ENCODE measurements at regions not wholly inside any gene's neighbourhood (a gene's known extent, or its start where the extent isn't known, plus 50 kb on each side); places are given as distances from the start of the nearest gene placed in this dataset.

DNA sequence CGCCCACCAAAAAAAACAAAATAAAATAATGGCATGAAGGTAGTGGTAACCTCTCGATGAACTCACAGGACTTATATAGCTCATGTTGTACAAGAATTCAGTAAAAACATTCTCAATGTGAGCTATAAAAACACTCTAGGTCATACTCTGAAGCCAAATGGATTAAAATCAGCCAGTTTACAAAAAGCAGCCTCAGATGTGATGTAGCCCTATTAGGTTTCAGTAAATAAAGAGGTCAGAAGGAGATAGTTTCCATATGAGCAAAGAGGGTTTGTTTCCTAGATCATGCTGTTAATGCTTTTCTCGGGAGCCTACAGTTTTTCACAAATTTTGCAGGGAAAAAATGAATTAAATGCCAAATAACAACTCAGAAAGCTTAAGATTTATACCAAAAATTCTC is 319.5 kb upstream of the HSF2 start:
- DNase-seq, result no peak

DNA sequence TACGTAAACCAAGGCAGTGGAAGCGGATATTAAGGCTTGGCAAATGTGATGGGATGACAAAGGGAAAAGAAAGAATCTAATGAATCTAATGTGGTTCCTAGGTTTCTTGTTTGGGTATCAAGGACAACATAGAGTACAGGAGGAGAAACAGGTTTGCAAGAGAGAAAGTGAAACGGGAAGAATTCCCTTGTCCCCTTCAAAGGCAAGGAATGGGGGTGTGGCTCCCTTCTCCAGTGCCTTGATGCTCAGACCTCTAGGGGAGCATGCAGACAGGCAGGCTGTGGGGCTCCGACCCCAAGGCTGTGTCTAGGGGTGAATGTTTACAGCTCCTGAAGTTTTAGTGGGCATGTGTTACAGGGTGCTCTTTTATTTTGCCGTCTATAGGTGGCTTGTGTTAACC is 317.5 kb upstream of the HSF2 start:
- DNase-seq, result no peak

DNA sequence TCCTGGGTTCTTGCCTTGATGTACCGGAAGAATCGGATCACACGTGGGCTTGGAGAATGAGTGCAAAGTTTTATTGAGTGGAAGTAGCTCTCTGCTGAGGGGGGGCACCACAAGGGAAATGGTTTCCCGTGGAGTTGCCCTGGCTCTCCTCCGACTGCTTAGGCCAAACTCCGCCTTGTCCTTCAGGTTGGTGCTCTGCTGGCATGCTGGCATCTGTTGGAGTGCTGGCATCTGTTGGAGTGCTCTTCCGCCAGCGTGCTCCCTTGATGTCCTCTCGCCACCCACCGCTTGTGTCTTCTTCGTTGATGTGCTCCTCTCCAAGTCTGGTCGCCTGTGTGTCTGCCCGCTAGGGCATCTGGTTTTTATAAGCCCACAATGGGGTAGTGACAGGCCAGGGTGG is 317.1 kb upstream of the HSF2 start:
- no peak for DNase-seq

DNA sequence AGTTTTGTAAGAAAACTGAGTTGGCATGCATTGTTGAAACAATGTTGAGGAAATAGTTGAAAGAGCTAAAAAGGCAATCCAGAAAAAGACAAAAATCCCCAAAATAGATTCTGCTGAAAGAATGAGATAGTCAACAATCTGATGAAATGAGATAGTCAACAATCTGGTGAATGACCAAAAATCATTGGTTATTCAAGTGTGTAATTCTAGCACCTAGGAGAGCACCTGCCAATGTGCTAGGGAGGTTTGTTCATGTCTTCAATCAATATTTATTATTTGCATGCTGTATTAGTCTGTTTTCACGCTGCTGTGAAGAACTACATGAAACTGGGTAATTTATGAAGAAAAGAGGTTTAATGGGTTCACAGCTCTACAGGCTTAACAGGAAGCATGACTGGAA is 307.1 kb upstream of the HSF2 start:
- DNase-seq, result no peak

DNA sequence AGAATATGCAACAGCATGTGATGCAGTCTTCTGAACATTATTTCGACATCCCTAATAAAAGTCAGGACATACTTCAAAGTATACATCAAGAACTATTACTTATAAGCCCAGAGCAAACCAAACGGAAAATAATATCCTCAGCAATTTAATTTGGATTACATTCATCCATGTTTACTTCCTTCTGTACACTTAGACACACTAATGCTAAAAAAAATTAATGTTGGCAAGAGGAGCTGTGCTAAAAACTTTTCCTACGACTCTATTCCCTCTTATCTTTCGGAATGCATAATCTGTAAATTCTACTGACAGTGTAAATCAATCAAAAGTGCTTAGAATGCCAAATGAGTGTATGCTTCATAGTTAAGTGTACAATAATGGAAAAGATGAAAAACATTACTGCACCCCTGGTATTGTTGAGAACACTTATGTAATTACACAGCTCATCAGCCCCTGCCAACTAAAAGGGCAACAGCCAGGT is 301.2 kb upstream of the HSF2 start:
- DNase-seq, result no peak

DNA sequence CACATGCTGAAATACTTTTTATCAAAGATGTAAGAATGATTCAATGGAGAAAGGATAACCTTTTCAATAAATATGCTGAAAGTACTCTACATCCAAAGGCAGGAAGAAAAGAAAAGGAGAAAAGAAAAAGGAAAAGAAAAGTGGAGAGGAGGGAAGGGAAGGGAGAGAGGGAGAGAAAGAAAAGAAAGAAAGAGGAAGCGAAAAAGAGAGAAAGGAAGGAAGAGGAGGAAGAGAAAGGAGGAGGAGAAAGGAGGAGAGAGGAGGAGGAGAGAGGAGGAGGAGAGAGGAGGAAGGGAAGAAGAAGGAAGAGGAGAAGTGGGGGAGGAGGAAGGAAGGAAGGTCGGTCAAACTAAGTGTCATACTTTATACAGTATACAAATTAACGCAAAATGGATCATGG is 297.4 kb upstream of the HSF2 start:
- DNase-seq, result no peak

DNA sequence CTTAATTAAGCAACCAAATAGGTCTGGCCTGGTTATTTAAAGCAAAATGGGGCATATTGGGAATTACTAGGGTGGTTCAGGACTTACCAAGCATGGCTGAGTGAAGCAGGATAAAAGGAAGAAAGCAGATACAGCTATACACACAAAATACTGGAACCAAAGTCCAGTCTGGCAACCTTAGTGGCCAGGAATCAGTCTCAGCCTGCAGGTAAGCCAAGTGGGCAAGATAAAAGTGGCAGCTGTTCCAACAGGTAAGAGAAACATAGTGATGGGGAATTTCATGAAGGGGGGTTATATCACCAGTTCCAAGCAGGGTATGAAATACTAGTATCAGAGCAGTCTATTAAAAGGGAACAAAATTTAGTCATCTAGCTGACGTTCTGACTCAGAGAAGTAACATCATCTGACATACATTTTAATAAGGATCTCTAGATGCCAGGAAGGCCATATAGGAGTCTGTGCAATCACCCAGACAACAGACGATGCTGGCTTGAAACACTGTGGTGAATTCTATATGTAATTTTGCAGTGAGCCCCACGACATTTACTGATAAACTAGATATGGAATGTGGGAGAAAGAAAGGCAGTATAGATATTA is 292.1 kb upstream of the HSF2 start:
- DNase-seq, result no peak

DNA sequence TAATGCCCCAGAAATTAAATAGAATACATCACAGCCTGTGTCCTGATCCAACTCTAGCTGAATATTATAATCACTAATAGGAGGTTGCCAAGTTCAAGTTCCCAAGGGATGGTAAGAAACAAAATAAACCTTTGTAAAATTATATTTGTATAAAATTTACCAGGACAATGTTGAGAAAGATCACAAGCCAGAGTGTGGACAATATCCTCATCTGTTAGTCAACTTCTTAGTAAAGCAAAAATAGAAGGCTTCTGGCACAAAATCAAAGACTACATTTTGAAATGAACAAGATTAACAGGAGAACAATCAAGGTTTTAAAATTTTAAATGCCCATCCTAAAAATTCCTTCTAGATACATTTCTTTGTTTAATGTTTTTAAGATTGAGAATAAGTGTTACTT is 290.4 kb upstream of the HSF2 start:
- DNase-seq, result no peak

DNA sequence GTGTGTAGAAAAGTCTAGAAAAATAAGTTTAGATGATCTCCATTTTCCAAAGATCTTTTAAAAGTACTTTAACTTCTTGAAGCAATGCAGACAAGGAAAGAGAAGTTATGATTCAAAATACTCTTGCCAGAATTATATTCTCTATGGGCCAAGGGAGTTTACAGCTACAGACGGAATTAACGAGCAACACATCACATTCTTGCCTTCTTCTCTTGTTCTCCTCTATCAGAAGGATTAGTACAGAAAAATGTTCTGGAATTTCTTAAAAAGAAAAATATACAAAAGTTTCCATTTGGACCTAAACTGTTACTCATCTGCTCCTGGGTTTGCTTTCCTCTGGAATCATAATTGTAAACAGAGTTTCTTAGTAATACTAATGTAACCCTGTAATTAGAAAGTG is 284.7 kb upstream of the HSF2 start:
- no peak for DNase-seq

DNA sequence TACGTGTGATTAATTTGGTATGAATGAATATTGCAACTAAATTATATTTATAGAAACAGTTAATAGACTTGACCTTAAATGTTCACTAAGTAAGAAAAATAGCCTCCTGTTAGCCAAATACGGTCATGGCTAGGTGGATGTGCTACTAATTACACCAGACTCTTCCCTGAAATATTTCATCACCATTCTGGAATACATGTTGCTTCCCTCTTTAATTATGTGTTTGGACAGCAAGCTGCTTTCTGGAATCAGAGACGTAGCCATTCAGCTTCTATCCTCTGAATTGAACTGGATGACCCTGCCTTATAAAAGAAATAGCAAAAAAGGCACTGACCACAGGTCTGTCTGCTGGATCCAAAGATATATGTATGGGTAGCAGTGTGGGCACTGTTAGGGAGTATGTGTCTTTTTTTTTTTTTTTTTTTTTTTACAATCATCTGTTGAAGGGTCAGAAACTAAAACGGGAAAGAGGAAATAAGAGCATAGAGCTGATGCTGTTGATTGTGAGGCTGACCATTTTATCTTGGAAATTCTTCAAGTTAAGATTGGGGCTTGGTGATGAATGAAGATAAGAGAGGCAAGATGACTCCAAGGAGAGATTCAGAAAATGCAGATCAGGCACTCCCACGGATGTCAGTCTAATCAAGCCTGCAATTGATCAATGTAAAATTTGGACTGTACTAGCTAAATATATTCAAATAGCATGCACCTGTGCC is 283.2 kb upstream of the HSF2 start:
- DNase-seq, result no peak

DNA sequence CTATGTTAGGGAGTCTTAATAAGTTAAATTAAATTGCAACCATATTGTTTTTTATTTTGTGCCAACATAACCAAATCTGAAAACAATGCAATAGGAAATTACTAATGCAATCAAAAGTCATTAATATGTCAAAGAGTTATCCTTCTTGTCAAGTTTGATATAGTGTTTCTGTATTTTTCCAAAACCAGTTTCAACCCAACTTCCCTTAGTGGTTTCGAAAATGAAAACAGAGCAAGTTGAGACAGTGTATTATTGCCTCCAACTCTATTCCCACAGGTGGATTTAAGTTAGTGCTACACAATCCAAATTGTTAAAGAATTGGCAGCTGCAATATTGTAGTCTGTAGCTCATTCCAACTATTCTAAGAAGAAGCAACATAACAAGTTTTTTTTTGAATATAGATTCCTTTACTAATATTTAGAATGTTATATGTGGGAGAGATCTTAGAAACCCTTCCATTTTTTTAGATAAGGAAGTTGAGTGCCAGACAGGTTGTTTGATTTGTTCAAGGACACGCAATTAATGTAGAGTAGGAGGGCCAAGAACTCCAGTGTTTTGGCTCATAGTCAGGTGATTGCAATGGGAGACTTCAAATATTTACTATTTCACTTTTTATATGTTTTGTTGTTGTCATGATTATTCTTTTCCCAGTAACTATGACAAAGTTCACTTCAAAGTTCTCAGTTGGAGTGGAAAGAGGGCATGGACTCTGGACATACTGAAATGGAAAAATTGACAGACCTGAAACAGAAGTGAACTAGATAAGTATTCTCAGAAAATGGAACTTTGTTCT is 282.4 kb upstream of the HSF2 start:
- DNase-seq, result no peak

DNA sequence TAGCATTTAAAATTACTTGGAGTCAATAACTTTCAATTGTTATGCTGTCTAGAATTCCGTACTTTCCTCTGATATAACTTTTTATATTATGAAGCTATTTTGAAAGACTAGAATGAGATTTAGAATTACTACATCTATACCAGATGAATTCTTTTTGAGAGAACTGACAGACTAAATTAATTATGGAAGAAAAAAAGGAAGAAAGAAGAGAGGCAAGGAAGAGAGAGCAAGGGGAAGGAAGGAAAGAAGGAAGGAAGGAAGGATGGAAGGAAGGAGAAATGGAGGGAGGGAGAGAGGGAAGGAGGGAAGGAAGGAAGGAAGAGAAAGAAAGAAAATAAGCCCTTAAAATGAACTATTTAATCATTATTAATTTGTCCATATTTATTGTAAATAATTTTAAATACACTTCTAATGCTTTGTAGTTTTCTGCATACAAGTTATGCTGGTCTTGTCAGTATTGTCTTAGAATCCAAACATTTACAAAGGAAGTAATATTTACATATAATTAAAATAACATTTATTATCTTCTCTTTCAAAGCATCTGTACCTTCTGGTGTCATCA is 280.4 kb upstream of the HSF2 start:
- no peak for DNase-seq

DNA sequence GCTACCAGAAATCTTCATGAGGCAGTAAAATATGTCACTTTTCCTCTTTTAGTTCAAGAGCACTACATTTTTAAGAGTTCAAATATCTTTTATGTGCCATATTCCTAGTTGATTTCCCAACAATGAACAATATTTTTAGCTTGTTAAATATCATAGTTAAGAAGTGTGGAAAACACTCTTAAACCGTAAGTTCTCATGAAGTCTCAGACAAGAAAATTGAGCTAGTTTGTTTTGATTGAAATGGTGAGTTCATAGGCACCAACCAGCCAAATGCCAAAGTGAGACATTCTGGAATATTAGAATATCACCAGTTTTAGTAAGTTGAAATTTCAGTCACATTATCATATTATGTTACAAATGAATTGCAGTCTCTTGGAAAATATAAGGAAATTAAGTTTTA is 277.2 kb upstream of the HSF2 start:
- no peak for DNase-seq

DNA sequence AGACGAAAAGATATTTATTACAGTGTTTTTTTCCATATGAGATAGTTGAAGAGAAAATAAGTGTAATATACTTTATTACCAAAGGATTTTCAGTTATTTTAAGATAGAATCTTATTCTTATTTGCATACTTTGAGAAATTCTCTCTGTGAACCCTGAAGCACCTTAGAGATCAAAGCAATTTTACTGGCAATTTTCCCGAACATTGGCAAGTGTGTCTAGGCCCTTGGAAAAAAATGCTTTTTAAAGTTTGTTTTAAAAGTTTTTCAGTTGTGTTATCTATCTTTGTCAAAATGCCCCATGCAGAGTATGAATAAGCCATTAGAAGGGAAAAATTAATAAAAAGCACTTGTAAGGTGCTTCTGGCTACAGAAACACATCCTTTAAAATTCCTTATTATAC is 276.8 kb upstream of the HSF2 start:
- DNase-seq, result no peak

DNA sequence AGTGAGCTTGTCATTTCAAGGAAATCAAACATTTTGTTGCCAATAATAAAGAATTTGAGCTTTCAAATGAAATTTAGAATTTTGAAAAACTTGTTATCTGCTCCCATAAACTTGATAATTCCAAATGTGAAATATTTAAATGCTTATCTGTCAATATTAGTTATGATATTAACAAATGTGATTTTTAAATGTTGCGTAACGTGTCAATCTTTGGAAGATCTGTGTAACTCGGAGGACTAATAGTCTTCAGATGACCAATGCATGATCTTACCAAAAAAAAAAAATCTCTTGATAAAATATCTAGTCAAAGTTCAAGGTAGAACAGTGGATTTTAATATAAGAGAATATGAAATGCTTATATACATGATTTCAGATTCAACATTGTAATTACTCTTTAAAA is 274.5 kb upstream of the HSF2 start:
- DNase-seq, result no peak

DNA sequence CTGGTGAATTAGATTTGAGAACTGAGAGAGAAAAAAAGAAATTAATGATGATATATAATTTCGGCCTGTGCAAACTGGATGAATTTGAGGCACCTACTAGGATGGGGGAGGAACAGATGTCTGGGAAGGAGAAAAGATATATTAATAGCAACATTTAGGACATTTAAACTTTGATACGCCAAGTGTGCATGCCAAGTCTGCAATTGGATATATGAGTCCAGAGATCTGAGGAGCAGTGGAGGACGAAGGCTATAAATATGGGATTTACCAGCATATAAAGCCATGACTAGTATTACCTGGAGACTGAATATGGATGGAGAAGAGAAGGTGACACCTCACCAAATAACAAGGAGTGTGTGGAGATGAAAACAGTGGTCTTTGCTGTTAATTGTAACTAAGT is 272.6 kb upstream of the HSF2 start:
- DNase-seq, result no peak

DNA sequence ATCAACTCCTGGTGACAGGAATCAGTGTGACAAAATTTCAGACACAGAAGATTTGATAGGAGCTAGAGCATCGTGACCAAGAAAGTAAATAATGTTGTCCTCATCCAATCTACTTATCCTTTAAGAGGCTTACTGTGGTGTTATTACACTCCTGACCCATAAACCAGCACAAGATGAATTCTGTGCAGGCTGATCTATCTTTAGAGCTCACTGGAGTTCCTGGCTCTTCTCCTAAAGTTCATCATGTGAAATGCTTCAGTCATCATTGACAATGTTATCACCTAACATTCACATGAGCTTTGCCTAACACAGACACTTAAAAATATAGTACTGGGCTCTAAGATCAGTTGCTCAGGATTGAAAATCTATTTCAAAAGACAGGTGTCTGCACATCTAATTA is 271.0 kb upstream of the HSF2 start:
- no peak for DNase-seq

DNA sequence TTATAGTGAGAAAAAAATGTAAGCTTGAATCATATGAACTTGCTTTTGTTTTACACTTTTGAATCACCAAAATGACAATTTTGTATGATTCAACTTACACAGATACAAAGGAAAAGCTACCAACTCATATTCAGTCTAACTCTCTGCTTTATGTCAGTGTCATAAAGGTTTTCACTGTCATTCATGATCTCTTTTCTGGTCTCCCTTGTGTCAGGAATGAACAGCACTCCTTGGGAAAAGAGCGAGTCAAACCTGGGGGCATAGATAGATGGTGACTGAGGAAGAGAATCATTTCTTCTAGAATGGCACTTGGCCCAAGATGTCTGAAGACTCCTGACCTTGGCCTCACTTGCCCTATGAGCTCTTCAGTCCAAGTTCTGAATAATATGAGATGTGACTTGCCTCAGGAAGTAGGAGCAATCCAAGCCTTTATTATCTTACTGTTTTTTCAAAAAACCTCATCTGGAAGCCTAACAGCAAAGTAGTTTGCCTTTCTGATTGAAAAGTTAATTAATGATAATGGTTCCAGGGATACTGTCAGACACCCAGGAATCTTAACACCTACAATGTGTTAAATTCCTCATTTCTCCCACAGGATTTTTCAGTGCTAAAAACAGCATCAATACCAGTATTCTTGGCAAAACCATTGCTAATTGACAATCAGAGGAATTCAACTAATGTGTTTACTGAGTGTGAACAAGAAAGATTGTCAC is 270.0 kb upstream of the HSF2 start:
- DNase-seq, result no peak

DNA sequence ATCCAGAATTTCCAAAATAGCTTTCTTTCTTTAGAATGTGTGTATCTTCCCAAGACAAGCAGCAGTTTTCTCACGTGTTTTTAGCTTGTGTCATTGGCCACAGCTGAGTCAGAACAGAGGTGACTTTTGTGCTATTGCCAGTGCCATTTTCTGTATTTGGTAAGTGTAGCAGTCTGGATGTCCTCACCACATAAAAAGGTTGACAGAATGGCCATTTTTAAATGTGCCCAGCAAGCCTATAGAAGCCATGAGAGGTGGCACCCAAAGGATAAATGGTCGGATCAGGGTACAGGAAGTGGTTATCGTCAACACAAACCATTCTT is 269.5 kb upstream of the HSF2 start:
- DNase-seq, result no peak

DNA sequence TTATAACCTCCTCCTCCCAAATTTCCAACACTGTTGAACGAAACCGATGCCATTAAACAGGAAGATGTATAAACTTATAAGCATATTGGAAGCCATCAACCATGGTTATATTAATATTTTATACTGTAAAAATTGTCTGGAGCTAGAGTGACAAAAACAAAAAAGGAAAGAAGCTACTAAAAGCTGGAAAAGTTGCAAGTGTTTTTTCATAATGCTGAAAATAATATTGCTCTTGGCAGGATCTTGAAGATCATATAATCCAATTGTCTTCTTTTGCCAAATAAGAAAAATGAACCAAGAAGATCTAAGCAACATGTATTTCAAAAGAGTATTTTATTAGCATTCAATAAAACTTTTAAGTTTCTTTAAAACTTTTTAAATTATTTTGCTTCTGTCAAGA is 268.9 kb upstream of the HSF2 start:
- DNase-seq, result no peak

DNA sequence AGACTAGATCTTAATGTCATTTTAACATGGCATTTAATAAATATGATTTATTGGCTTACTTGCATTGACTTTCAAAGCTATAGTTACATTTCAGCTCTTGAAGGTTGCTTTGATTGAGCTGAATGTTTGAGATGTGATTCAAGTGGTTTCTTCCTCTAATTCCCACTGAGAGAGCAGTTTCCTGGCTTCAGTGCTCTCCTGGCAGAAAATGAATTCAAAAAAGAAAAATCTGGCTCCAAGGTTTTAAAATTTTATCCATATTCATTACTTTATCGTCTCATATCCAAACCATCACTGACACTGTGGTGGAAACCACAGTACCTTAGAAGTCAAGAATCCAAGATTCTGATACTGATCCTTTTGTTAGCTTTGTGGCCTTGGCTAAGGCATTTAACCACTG is 263.1 kb upstream of the HSF2 start:
- no peak for DNase-seq

DNA sequence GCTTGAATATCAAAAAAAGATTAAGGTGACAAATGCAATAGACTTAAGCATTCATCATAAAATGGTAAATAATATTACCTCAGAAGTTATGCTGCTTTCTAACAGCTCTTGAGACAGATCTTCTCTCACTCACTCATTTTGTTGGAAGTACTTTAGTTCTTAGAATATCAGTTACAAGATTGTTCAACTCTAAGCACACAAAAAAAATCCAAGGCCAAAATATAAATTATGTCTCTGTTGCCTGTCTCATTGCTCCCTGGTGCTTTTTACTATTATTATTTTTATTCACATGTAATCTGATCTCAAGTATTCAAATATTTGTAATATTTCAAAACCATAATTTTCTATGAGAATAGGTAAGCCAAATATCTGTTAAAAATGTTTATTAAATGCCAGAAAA is 259.4 kb upstream of the HSF2 start:
- no peak for DNase-seq

DNA sequence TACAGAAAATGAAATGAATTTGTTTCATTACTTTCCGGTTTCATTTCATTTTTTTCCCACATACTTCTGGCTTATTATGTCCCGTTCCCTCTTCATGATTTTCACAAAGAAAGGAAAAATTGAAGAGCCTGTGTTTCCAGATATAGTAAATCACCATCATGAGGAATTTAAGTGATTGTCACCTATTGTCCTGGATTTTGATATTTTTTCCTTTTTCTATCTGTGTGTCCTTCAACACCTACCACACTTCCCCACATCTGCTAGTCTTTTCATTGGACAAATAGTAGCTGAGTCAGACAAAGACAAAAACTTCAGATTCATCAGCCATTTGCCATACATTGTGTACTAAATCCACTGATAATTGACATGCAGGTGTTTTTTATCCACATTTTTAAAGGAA is 258.2 kb upstream of the HSF2 start:
- no peak for DNase-seq

Data from amniotic stem cell (primary cell).